HG02610 (cell line): ENCODE measurements at regions not wholly inside any gene's neighbourhood (a gene's known extent, or its start where the extent isn't known, plus 50 kb on each side); places are given as distances from the start of the nearest gene placed in this dataset.
"Not testable (repeated sequence)": the region's sequence is repeated elsewhere in the genome, so short reads cannot be mapped to it uniquely, and the experiment has no call there.

ENCODE experiments used
- ATAC-seq: cut with Tn5 transposase; IDR thresholded peaks from one replicate; pipeline ENCODE4 v1.9.1; 2021; ENCODE audit warnings: mild to moderate bottlenecking, moderate library complexity; ENCODE audit not compliant: unreplicated experiment

GRCh38 chr18:70414315-70414900, 125.6 kb downstream of the SOCS6 start:
- ATAC-seq: no peak

DNA sequence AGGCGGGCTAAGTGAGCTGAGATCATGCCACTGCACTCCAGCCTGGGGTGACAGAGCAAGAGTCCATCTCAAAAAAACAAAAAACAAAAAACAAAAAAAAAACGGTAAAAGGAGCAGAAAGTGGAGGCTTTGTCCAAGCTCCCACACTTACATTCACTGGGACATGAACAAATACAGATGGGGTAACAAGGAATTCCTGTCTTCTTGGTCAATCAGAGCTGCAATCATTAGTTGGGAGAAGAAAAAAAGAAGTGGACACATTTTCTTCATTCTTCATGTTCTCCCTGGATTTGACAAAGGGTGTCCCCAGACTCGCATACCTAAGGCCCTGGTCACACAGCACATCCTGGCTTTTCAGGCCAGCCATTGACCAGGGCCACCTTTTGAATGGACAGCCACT, 124.6 kb downstream of the SOCS6 start:
- ATAC-seq: no peak

DNA sequence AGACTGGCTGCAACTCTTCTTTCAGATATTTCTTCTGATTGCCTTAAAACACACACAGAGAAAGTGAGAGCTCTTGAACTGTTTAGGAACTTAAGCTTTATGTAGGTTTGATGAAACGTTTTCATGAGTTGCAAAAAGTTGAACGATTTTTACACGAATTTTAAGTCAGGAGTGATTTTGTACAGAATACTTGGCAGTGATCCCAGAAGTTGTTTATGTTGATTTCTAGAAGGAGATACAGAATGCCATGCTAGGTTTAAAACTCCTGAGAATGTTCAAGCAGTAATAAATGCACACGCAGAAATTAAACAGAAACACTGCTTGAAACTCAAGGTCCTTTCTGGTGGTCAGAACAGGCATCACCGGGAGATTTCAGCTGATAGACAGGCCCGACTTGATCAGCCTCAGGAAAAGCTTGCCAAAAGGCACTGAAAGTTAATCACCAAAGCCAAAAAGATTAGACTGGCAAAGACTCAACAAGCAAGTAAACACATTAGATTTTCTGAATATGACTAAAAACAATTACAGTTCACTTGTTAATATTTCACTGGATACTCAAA, 123.1 kb downstream of the SOCS6 start:
- ATAC-seq: no peak

- ATAC-seq: no peak
These were observed 122.5 kb downstream of the SOCS6 start for GRCh38 chr18:70411307-70411706.

DNA sequence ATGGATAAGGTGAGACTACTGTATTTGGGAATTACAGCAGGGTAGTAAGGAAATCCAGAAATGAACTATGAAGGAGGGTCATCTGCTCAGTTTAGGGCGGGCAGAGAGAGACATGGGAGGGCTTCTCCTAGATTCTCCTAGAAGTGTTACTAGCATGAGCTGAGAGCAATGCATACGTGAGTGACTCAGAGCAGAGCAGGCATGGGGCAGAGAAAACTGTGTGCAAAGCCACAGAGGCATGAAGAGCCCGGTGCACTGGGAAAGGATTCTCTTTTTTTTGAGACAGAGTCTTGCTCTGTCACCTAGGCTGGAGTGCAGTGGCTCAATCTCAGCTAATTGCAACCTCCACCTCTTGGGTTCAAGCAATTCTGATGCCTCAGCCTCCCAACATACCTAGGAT, 116.2 kb downstream of the SOCS6 start:
- no peak for ATAC-seq

DNA sequence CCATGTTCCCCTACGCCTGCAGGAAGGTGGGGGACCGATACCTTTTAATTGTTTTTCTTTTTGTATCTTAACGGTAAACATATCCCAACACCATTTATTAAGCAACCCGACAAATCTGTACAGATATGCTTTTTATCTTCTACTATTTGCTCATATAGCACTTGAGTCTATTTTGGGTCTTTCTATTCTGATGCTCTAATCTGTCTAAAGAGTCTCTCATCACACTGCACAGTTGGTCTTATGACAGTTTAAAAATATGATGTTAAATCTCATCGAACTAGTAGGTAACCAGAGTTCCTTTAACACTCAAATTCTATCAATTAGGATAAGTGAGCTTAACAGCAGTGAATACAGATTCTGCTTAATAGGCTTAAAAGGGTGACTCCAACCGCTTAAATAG, 111.6 kb downstream of the SOCS6 start:
- ATAC-seq: no peak

GRCh38 chr18:70398076-70398475, 109.2 kb downstream of the SOCS6 start:
- no peak for ATAC-seq

DNA sequence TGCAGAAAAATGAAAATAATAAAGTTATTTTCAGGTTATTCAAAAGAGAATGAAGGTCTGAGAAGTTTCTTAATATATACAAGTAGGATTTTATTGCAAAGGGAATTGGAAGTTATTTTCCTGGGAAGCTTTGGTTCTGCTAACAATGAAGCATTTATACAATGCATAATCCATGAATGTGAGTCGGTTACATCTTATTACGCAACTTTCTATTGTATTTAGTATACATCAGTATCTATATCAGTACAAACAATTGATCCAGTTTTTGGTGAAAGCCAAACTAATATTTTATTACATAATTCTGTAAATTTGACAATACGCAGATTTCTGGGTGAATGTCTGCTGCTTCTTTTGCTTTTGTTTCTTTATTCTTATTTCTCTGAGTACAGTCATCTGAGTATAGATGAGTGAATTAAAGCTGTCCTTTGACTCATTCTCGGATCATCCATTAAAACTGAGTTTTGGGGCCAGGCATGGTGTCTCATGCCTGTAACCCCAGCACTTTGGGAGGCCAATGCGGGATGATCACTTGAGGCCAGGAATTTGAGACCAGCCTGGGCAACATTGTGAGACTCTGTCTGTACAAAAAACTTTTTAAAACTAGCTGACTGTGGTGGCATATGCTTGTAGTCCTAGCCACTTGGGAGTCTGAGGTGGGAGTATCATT, 108.5 kb downstream of the SOCS6 start:
- no peak for ATAC-seq

GRCh38 chr18:70395771-70396170, 106.9 kb downstream of the SOCS6 start:
- not testable (repeated sequence) for ATAC-seq

GRCh38 chr18:70394672-70395071, 105.8 kb downstream of the SOCS6 start:
- ATAC-seq: no peak

- no peak for ATAC-seq
These were observed 101.7 kb downstream of the SOCS6 start for GRCh38 chr18:70390371-70391090.

- ATAC-seq: not testable (repeated sequence)
These were observed 100.2 kb downstream of the SOCS6 start for GRCh38 chr18:70389036-70389435.

DNA sequence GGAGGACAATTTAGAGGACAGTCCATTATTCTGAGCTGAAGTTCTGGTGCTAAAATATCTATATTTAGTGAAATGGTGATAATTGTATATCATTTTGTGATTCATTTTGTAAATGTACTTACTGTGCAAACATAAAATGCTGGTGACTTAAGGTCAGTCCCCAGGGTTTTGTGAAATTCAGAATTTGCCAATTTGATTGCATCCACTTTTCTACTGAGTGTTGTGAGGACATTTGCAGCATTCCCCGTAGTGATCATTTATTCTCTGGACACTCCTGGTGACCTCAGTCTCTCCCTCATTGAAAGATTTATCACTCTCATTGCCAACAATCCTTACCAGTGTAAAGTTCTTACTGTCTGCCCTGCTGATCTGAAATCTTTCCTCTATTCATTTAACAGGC, 98.2 kb downstream of the SOCS6 start:
- ATAC-seq: no peak

GRCh38 chr18:70386582-70386981, 97.7 kb downstream of the SOCS6 start:
- ATAC-seq: no peak

- no peak for ATAC-seq
These were observed 96.6 kb downstream of the SOCS6 start for GRCh38 chr18:70385474-70385873.

DNA sequence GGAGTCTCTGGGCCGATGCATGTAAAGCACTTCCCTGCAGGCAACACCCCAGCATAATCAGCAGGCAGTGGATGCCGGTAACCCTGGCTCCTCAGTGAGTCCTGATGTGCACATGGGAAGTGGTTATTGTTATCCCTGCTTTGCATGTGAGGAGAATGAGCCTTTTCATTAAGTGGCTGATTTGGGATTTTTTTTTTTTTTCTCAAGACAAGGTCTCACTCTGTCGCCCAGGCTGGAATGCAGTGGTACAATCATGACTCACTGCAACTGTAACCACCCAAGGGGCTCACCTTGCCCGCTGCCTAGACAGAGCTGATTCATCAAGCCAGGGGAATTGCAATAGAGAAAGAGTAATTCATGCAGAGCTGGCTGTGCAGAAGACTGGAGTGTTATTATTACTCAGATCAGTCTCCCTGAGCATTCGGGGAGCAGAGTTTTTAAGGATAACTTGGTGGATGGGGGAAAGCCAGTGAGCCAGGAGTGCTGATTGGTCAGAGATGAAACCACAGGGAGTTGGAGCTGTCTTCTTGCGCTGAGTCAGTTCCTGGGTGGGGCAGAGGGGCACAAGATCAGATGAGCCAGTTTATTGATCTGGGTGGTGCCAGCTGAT, 95.4 kb downstream of the SOCS6 start:
- no peak for ATAC-seq

- ATAC-seq: no peak
These were observed 94.3 kb downstream of the SOCS6 start for GRCh38 chr18:70382992-70383717.

- ATAC-seq: no peak
These were observed 93.2 kb downstream of the SOCS6 start for GRCh38 chr18:70382017-70382416.

GRCh38 chr18:70380915-70381896, 92.4 kb downstream of the SOCS6 start:
- no peak for ATAC-seq
